Effector memory CD4-positive, alpha-beta T cell (primary cell): ENCODE measurements at regions not wholly inside any gene's neighbourhood (a gene's known extent, or its start where the extent isn't known, plus 50 kb on each side); places are given as distances from the start of the nearest gene placed in this dataset.

Source experiments
- DNase-seq, 3 donors: peaks; one replicate each; pipeline ENCODE4 v3.0.0-alpha.2; 2020
- H3K27ac ChIP-seq: 2 replicates; pipeline ENCODE4 v1.7.0; 2013; ENCODE audit warnings: mild to moderate bottlenecking, low read length, moderate library complexity; ENCODE audit not compliant: insufficient read depth, poor library complexity, severe bottlenecking
- H3K27me3 ChIP-seq: replicated peaks from 2 replicates; pipeline ENCODE4 v1.7.0; 2013; ENCODE audit warnings: mild to moderate bottlenecking, low read length; ENCODE audit not compliant: insufficient read depth, control insufficient read depth, poor library complexity, severe bottlenecking
- H3K36me3 ChIP-seq: 2 replicates; pipeline ENCODE4 v1.7.0; 2013; ENCODE audit warnings: mild to moderate bottlenecking, low read length, moderate library complexity; ENCODE audit not compliant: control insufficient read depth, insufficient read depth
- H3K4me1 ChIP-seq: 2 replicates; pipeline ENCODE4 v1.7.0; 2013; ENCODE audit warnings: low read length, mild to moderate bottlenecking; ENCODE audit not compliant: control insufficient read depth, insufficient read depth, poor library complexity, severe bottlenecking
- H3K4me3 ChIP-seq: 2 replicates; pipeline ENCODE4 v1.7.0; 2013; ENCODE audit warnings: low read length, low read depth, mild to moderate bottlenecking; ENCODE audit not compliant: insufficient read depth, poor library complexity, severe bottlenecking
- H3K9me3 ChIP-seq: 2 replicates; pipeline ENCODE4 v1.7.0; 2013; ENCODE audit warnings: mild to moderate bottlenecking, low read length, moderate library complexity; ENCODE audit not compliant: control insufficient read depth

GRCh38 chr11:70848243-70848750 lies 404.1 kb downstream of the SHANK2 start:
- H3K36me3 ChIP-seq: no peaks in the 10 kb centered on the region
- H3K27me3 ChIP-seq: no peaks in the 10 kb centered on the region
- H3K9me3 ChIP-seq: no peaks in the 10 kb centered on the region
- H3K4me1 ChIP-seq: no peaks in the 10 kb centered on the region
- no peak for DNase-seq
- no peak overlapping the region for H3K27ac ChIP-seq
- no peak overlapping the region for H3K4me3 ChIP-seq

GRCh38 chr11:70849031-70849430 lies 403.3 kb downstream of the SHANK2 start:
- H3K27me3 ChIP-seq: no peaks in the 10 kb centered on the region

DNA sequence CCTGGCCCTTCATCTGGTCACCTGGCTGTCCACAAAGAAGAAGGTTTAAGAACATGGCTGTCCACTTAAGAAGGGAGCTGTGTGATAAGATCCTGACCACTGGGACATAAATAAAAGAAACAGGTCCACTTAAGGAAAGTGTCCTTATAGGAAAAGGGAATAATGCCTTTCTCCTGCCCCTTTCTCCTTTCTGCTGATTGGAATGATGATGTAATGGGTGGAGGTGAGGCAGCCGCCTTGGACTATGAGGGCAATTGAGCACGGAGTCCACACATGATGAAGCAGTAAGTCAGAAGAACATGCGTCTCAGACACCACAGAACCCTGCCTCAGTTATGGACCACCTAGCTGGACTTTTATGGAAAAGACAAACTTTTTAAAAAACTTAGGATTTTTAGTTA lies 401.1 kb downstream of the SHANK2 start:
- Histone ChIP-seq H3K27ac (no peak overlapping the region), H3K9me3 (no peaks in the 10 kb centered on the region), H3K4me3 (no peak overlapping the region), H3K36me3 (no peaks in the 10 kb centered on the region), H3K27me3 (no peaks in the 10 kb centered on the region), H3K4me1 (no peaks in the 10 kb centered on the region)
- no peak for DNase-seq

More at GRCh38 chr11:70849031-70849430, 403.3 kb downstream of the SHANK2 start:
- H3K4me3 ChIP-seq: no peak overlapping the region
- no peak for DNase-seq
- H3K27ac ChIP-seq: no peak overlapping the region
- no peaks in the 10 kb centered on the region for H3K9me3 ChIP-seq
- H3K4me1 ChIP-seq: no peaks in the 10 kb centered on the region
- no peaks in the 10 kb centered on the region for H3K36me3 ChIP-seq

DNA sequence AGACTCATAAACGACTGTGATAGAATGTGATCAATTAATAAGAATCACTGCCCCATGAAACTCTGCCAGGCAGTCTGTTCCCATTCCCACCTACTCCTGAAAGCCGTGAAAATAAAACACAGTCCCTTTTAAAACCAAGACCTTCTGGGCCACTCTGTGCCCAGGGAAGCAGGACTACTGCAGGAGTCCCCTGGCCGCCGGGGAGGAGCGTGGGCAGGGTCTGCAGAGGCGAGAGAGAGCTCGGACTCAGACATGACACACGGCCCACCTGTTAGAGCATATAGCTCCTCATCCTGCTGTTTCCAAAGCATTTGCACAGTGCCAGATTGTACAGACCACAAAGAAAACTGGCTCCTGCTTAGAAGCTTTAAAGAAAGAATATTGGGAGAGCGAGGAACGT lies 400.5 kb downstream of the SHANK2 start:
- H3K4me1 ChIP-seq: no peaks in the 10 kb centered on the region
- H3K36me3 ChIP-seq: no peaks in the 10 kb centered on the region
- no peaks in the 10 kb centered on the region for H3K27me3 ChIP-seq
- no peak for DNase-seq
- H3K4me3 ChIP-seq: no peak overlapping the region
- no peak overlapping the region for H3K27ac ChIP-seq
- no peaks in the 10 kb centered on the region for H3K9me3 ChIP-seq

GRCh38 chr11:70853068-70853769 lies 399.2 kb downstream of the SHANK2 start:
- H3K4me1 ChIP-seq: no peaks in the 10 kb centered on the region
- no peaks in the 10 kb centered on the region for H3K36me3 ChIP-seq
- no peaks in the 10 kb centered on the region for H3K27me3 ChIP-seq
- no peak for DNase-seq
- H3K9me3 ChIP-seq: no peaks in the 10 kb centered on the region
- H3K4me3 ChIP-seq: no peak overlapping the region
- H3K27ac ChIP-seq: no peak overlapping the region

- H3K4me3 ChIP-seq: no peak overlapping the region
- no peaks in the 10 kb centered on the region for H3K4me1 ChIP-seq
- H3K9me3 ChIP-seq: no peaks in the 10 kb centered on the region
- H3K27ac ChIP-seq: no peak overlapping the region
- H3K27me3 ChIP-seq: no peaks in the 10 kb centered on the region
- H3K36me3 ChIP-seq: no peaks in the 10 kb centered on the region
- DNase-seq: no peak
Measured at GRCh38 chr11:70853770-70854108, 398.6 kb downstream of the SHANK2 start.

DNA sequence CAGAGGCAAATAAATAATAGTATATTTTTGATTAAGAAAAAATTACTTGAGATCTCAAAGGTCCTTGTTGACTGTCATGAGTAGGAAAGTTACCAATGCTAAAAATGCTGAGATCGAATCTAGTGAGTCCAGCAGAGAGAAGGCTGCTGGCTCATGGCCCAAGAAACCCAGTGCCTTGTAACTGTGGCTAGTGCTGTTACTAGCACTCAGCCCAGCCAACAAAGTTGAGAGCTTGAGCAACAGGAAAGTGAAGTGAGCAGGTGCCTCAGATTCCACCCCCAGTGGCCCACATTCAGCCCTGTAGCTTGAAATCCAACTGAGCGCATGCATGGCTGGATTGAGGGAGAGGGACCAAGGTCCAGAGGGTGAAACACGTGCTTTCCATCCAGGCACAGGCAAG lies 398.2 kb downstream of the SHANK2 start:
- no peak for DNase-seq
- Histone ChIP-seq H3K4me1 (no peaks in the 10 kb centered on the region), H3K9me3 (no peaks in the 10 kb centered on the region), H3K36me3 (no peaks in the 10 kb centered on the region), H3K27me3 (no peaks in the 10 kb centered on the region), H3K4me3 (no peak overlapping the region), H3K27ac (no peak overlapping the region)

GRCh38 chr11:70854901-70855556 lies 397.3 kb downstream of the SHANK2 start:
- Histone ChIP-seq H3K27ac (no peak overlapping the region), H3K4me1 (no peaks in the 10 kb centered on the region), H3K27me3 (no peaks in the 10 kb centered on the region), H3K36me3 (no peaks in the 10 kb centered on the region), H3K4me3 (no peak overlapping the region), H3K9me3 (no peaks in the 10 kb centered on the region)
- DNase-seq: no peak

DNA sequence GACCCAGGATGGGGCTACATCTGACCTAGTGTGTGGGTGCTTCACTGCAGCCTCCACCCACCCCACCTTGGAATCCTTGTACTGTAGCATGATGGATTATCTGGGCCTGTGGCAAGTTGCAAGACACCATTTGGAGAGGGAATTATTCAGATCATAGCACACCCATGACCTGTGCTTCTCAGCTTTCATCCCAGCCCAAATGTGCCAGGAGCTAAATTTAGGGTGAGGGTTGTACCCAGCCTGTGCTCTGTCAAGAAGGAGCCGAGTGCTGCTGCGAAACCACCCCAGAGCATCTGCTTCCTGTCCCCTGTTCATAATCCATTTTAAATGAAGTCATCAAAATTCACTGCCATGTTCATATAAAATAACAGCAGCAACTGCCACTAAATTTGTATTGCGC lies 394.5 kb downstream of the SHANK2 start:
- no peak overlapping the region for H3K4me3 ChIP-seq
- no peak overlapping the region for H3K27ac ChIP-seq
- H3K27me3 ChIP-seq: no peaks in the 10 kb centered on the region
- DNase-seq: no peak
- no peaks in the 10 kb centered on the region for H3K36me3 ChIP-seq
- no peaks in the 10 kb centered on the region for H3K4me1 ChIP-seq
- H3K9me3 ChIP-seq: no peaks in the 10 kb centered on the region

- no peak for DNase-seq
- Histone ChIP-seq H3K4me1 (no peaks in the 10 kb centered on the region), H3K36me3 (no peaks in the 10 kb centered on the region), H3K4me3 (no peak overlapping the region), H3K27ac (no peak overlapping the region), H3K27me3 (no peaks in the 10 kb centered on the region), H3K9me3 (no peaks in the 10 kb centered on the region)
Measured at GRCh38 chr11:70859180-70859579, 393.2 kb downstream of the SHANK2 start.
